ENCODE measurements at regions not wholly inside any gene's neighbourhood (a gene's known extent, or its start where the extent isn't known, plus 50 kb on each side); places are given as distances from the start of the nearest gene placed in this dataset.
"Not testable (repeated sequence)": the region's sequence is repeated elsewhere in the genome, so short reads cannot be mapped to it uniquely, and the experiment has no call there.

DNA sequence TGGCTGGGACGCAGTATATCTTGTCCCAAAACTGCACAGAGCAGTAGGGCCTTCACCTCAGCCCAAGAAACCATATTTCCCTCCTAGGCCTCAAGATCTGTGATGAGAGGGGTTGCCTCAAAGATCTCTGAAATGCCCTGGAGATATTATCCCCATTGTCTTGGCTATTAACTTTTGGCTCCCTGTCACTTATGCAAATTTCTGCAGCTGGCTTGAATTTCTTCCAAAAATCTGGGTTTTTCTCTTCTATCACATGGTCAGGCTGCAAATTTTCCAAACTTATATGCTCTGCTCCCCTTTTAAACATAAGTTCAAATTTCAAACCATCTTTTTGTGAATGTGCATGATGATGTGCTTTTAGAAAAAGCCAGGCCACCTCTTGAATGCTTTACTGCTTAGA lies 809.2 kb upstream of the CDH18 start:
- not testable (repeated sequence) for DNase-seq

DNA sequence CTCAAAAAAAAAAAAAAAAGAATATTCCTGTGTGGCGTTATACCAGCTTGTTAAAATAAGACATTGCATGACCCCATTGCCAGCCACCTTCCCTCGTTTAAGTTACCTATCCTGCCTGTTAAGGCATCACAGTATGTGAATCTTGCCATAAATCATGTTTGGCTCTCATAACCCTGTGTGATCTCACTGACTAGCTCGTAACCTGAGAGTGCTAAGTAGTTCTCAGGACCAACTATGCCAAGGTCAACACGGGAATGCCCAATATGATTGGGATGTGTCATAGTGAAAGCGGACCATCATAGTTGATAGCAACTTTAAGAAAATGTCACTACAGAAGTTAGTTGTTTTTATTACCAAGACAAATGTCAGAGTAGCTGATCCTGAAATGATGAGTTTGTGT lies 796.8 kb upstream of the CDH18 start:
- DNase-seq = not testable (repeated sequence)

DNA sequence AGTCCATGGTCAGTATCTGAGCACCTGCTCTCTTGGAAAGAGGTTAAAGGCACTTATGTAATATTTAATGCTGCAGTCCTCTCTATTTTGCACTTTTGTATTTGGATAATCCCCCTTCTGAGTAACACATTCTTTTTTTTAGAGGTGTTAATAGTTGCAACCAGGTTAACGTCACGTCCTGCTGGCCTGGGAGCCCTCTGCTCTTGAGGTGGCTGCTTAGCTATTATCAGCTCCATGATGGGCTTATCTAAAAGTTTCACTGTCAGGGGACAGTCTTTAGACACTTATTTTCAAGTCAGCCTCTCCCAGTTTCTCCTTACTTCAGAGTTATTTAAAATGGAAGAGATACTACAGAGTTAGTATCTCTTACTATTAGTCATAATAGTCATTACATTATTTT lies 795.5 kb upstream of the CDH18 start:
- DNase-seq = not testable (repeated sequence)

DNA sequence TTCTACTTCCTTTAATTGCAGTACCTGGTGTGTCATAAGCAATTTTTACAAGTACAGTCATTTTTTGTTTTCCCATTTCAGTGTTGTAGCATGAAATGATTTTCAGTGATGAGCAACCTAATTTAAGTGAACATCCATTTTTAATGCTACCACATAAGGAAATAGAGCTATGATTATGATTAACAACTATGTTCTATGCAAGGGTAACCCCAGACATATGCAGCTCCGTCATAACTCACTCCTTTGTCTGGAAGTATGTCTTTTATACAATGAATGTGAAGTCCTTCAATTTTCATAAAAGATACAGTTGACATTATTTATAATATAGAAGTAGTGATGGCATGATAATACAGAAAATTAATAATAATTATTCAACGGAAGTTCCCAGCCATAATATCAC lies 783.3 kb upstream of the CDH18 start:
- not testable (repeated sequence) for DNase-seq

DNA sequence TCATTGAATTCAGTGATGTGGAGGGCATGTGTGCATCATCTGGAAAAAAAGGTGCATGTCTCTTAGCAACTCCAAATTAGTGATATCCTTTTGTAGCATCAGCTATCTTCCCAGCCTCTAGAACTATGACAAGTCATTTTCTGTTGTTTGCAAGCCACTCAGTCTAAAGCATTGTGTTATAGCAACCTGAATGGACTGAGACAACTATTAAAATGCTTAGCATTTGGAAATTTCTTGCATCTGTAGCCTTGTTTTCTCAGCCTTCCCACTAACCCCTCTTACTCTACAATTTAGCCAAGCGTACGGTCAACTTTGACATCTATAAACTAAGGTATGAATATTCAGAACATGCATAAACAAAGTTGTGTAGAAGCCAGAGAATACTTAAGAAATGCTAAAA lies 777.1 kb upstream of the CDH18 start:
- DNase-seq = not testable (repeated sequence)

DNA sequence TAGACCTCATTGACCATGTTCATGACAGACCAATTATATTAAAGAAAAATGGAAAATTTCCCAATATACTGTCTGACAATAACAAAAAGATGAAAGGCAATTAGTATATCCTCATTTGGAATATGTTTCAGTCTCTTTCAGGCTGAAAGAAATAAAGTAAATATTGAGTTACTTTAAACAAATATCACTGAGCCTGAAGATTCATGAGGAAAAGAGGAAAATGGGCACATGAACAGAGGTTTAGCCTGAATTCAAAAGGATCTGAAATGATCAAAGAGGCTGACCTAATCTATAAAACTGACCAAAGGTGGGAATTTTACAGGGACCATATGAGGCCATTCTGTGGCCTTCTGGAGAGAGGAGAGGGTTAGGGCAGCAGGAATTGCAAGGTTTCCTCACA lies 771.5 kb upstream of the CDH18 start:
- not testable (repeated sequence) for DNase-seq

DNA sequence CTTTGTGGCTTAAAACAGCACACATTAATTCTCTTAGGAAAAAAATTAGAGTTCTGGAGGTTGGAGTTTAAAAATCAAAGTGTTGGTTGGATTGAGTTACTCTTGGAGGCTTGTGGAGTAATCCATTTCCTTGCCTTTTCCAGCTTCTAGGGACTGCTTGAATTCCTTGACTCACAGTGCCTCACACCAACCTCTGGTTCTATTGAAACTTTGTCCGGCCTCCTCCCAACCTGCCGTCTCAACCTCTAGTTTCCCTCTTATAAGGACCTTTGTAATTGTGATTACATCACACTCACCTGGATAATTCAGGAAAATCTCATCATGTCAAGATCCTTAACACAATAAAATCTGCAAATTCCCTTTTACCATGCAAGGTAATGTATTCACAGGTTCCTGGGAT lies 764.2 kb upstream of the CDH18 start:
- DNase-seq = not testable (repeated sequence)

DNA sequence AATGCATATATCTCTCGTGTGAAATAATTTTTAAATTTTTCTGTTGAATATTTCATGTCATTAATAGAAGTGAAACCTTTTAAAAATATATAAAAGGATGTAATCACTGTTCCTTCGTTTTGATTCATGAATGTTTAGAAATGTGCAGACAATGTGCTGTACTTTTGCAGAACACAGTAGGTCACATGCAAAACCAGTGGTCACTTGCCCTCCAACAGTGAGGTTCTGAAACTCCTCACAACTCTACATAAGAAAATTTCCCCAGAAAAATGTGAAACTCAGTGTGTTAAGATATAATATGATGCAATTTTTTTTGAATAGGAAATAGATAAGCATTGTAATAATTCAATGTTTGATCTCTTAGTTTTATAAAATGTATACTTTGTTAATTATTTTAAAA lies 747.7 kb upstream of the CDH18 start:
- DNase-seq = not testable (repeated sequence)

DNA sequence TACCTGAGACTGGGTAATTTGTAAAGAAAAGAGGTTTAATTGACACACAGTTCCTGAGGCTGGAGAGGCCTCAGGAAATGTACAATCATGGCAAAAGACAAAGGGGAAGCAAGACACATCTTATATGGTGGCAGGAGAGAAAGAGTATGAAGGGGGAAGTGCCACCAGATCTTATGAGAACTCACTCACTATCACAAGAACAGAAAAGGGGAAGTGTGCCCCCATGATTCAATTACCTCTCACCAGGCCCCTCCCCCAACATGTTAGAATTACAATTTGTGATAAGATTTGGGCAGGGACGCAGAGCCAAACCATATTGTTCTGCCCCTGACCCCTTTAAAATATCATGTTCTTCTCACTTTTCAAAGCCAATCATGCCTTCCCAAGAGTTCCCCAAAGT lies 744.2 kb upstream of the CDH18 start:
- DNase-seq = not testable (repeated sequence)

DNA sequence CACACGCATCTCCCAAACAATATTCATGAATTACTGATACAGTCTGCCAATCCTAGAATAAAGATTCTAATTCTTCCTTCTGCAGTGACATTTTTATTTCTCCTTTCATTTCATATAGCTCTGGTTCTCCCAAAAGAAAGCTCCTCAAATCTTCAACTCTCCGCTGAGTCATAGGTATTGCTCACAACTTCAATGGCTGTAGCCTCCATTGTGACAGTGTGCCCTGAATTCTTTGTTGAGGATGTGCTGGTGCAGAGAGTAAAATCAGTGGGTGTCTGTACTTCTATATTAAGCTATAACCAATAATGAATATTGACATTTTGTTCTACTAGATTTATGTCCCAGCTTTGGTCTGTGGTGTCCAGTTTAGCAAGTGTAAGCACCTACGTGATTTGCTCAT lies 733.3 kb upstream of the CDH18 start:
- DNase-seq = not testable (repeated sequence)

DNA sequence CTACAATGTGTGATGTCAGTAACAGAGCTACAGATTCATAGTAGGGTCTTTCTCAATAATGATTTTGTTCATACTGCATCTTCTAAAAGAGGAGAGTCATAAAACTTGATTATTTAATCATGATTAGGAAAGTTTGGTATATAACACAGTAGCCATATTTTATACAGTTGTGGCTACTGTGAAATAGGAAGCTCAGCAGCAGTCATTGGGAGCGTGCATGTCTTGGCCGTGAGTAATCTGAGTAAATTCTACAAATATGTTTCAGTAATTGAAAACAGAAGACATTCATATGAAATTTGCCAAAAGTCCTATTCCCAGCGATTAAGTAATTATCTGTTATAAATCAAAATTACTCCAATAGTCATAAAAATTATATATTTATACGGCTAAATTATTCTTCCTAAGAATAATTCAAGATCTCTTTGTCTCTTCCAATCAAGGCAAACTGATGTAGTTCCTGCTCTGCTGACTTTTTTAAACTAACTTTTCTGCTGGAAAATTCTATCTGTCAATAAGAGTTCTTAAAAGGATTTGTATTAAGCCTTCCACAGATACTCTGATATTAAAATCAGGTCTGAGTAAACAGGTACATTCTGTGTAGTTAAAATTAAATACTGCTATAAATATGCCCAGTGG lies 723.6 kb upstream of the CDH18 start:
- DNase-seq = not testable (repeated sequence)

DNA sequence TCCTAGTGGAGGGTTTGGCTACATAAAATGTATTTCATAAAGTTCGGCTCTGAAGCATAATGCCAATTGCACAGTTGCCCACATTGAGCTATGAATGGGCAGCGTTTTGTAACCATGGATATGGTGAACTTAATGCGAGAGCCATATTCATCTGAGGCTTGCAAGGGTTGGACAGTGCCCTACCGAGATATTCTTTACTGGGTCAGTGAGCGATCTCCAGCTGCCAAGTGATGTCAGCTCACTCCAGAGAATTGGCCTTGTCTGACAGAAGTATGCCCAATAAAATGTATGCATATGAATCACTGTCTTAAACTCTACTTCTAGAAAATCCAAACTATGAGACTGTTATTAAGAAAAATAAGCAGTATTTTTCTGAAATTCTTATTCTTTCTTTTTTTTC lies 719.6 kb upstream of the CDH18 start:
- not testable (repeated sequence) for DNase-seq

DNA sequence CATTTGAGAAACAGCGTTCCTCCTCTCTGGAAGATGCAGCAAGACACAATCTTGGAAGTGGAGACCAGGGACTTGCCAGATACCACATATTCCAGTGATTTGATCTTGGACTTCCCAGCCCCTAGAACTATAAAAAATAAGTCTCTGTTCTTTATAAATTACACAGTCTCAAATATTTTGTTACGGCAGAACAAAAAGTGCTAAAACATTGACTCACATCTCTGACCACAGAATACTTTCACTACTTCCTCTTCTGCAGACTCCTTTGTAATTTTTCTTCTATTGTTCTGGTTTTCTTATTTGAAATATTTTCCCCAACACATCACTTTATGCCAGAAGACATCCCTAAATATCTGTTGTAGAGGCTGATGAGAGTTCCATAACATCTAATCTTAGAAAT lies 706.1 kb upstream of the CDH18 start:
- no peak for DNase-seq

DNA sequence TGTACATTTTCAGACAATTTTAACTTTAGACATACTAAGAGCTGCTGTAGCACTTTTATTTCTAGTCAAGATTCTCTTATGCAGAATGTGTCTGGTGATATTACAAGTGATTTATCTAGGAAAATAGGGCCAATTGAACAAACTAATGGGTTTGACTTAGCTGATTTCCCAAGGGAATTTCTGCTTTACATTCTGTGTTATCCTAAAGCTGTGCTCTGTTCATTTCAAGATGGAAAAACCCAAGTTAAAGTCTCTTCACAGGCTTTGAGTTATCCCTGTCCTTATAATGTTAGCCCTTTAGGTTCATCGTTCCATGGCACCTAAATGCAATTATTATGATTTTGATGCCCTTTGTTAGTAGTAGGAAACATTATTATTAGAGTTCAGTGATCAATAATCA lies 704.9 kb upstream of the CDH18 start:
- no peak for DNase-seq

DNA sequence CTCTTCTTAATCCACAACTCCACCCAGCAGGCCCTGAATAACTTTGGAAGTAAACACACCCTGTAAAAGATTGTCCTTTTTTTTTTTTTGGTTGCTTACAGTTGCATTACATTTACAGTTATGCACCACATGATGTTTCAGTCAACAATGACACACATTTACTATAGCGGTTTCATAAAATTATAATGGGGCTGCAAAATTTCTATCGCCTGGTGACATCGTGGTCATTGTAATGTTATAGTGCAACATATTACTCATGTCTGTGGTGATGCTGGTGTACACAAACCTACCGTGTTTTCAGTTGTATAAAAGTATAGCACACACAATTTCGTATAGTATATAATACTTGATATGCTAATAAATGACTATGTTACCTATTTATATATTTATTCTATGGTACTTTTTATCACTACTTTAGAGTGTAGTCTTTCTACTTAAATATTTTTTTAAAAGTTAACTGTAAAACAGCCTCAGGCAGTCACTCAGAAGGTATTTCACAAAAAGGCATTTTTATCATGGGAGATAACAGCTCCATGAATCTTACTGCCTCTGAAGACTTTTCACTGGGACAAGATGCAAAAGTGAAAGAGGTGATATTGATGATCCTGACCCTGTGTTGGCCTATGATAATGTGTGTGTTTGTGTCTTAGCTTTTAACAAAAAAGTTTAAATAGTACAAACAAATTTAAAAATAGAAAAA lies 695.4 kb upstream of the CDH18 start:
- no peak for DNase-seq

DNA sequence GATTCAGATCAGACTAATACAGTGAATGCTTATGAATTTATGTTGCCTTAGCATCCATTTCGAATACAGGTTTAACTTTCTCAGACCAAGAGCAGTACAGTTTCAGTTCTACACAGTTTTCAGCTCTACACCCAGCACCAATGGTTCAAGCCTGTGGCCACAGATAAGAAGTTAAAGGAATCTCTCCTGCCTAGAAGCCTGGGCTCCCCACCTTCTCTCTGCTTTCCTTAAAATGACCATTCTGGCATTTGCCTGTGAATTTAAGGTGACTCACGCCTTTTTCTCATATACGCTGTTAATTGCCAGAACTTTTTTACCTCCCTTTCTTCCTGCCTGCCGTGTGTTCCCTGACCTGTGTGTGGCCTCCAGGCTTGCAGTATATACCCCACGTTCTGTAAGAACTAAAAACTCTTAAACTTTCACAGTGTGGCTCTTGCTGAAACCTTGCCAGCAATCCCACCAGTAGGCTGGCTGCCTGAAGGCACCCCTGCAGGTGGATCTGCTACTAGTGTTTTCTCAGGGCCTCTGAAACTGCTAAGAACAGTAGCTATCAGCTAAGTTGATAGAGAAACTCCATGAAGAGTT lies 692.8 kb upstream of the CDH18 start:
- no peak for DNase-seq

DNA sequence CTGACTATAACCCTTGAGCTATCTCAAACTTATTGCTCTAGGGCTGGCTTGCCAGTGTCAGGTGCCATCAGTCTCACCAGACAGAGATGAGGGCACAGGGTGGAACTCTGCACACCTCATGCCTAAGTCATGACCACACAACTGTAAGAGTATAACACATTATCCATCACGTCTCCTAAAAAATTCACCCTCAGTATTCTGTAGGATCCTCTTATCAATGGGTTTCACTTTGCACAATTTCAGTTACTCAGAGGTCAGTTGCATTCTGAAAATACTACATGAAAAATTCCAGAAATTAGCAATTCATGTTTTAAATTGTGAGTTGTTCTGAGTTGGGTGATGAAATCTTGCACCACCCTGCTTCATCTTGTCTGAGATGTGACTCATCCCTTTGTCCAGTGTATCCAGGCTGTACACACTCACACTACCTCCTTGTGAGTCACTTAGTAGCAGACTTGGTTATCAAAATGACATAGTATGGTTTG lies 690.9 kb upstream of the CDH18 start:
- no peak for DNase-seq

DNA sequence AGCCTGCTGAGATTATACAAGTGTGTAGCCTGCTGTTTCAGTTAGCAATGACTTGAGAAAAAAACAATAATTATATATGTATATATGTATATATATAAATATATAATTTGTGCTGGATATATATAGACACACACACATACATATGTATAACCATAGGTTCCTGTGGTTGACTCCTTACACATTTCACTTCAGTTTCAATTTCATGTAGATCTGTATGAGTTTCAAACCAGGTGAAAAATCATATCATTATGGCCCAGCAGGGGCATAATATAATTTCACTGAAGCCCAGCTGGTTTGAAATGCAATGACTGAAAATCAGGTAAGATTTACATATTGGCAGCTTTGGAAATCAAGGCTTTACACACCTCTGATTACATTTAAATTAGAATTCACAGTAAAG lies 690.4 kb upstream of the CDH18 start:
- DNase-seq = no peak

DNA sequence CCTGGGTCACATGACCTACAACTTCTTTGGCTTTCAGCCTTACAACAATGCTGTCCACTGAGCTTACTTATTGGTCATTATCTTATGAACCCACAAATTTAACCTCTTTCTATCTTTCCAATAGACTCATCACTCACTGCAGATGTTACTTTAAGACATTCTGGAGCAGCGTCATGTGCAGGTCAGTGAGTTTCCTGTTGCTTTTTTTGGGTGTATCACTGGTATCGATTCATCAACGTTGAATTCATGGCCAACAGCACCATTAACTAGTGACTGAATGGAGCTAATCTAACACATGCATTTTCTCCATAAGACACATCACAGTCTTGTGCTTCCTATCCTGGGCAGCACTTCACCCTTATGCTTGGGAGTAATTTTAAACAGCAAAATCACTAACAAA lies 672.6 kb upstream of the CDH18 start:
- DNase-seq = no peak

DNA sequence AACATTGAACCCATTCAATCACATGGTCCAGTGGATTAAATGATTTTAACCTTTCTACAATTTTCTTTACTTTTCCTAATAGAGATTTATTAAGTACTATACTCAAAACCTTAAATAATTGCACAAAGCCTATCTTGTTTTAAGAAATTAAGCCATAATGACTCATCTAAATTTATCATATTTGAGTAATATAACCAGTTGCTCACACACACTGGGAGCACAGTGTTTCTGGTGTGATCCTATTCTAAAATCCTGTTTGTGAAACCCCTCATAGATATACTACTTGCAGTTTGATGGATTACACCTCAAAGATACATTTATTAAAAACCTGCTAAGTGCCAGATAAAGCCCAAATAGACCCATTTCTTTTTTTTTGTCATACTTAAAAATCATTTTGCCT lies 668.3 kb upstream of the CDH18 start:
- no peak for DNase-seq

DNA sequence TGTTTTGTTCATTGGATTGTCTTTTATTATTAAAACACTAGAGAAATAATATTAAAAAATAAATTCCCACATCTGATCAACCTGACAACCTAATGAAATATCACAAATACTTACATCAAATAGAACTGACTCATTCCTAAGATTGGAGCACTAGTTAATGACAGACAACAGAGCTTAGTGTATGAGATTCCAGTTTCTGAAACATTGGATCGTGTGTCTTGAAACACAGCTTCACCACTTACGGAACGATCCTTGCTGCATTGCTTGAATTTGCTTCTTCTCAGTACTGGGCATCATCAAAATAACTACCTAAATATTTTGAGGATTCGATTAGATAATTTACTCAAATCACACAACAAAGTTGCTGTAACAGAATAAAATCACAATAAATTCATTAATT lies 667.2 kb upstream of the CDH18 start:
- no peak for DNase-seq

DNA sequence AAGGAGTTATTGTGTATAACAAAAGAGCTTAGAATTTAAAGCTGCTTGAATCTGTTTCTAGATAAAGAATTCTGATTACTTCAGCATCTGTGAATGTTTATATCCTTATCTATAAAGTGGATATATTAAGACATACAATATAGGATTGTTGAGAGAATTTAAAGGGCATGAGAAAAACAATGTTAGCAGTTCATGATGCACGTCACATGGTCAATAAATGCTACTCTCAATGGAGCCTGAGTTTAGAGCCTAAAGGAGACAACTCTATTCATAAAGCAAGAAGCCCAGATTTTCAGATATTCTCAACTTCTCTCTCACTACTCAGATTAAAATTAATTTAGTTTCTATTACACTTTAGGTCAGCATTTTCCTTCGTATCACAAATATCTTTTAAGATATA lies 666.7 kb upstream of the CDH18 start:
- DNase-seq = no peak

DNA sequence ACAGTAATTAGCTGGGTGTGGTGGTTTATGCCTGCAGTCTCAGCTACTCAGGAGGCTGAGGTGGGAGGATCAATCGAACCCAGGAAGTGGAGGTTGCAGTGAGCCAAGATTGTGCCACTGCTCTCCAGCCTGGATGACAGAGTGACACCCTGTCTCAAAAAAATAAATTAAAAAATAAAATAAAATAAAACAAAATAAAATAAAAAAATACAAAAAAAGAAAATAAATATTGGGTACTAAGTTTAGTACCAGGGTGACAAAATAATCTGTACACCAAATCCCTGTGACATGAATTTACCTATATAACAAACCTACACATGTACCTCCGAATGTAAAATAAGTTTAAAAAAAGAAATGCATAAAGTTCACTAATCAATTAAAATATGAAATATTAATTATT lies 666.0 kb upstream of the CDH18 start:
- DNase-seq = no peak

DNA sequence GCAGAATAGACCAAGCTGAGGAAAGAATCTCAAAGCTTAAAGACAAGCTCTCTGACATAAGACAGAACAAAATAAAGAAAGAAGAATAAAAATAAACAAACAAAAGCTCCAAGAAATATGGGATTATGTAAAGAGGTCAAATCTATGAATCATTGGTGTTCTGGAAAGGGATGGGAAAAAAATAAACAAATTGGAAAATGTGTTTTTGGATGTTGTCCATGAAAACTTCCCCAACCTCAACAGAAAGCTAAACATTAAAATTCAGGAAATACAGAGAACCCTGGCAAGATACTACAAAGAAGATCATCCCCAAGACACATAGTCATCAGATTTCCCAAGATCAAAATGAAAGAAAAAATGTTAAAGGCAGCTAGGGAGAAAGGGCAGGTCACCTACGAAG lies 662.0 kb upstream of the CDH18 start:
- DNase-seq = no peak

Data from left kidney (tissue), 1 donor.